ENCODE measurements at regions not wholly inside any gene's neighbourhood (a gene's known extent, or its start where the extent isn't known, plus 50 kb on each side); places are given as distances from the start of the nearest gene placed in this dataset.
A peak's percentile ranks its signal among the peaks of the same experiment; 100 is the strongest.

DNA sequence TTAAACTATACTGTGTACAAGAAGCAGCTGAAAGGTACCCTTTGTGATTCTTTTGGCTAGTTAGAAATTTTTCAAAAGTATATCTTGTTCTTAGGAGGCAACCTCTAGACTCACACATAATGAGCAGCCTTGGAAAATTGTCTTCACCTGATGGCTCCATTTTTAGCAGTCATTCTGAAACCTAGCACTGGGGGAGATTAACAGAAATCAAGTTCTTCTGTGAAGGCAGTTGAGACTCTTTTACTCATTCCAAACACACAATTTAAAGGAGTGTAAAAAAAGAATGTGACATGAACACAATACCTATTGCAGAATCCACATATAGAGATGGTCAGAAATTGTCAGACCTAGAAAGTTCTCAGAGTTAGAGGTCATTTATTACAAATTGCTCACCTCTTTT, 197.7 kb downstream of the UBE2E3 start:
- DNase-seq (ENCODE audit: low read depth in 1 of 2, low spot score in 1 of 2): no peak
- in situ Hi-C loops (cut with HindIII; ENCODE audit: low pct_unique_long_range_greater_than_20kb, low sequenced_read_pairs): no loop called here
- TF ChIP-seq JUND (IDR thresholded peaks at IDR 0.05; ENCODE audit: low read depth): no peak

DNA sequence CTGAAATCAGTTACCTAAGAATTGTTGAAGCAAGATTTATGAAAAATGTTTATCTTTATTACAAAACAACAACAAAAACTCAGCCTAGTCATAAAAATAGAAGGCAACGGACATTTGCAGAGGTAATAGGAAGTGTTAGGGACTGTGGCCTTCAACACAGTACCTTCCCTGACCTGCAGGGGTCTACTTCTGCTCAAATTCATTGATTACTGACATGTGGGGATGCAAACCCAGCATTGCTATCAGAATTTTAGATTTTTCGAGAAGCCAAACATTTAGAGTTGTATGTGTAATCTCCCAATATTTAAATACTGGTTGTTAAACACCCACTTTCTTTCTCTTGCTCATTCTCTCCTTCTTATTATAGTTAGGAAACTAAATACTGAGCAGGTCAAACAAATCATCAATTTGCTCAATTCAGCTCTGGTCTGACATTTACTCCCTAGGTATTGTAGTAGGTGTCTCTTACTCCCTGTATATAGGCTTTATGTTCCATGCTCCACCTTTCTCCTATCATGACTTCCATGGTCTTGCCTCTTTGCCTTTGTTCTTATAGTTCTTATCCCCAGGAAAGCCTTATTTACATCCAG, 198.5 kb downstream of the UBE2E3 start:
- peak in 1 of 2 experiments; percentile 16 for DNase-seq (ENCODE audit: low read depth in 1 of 2, low spot score in 1 of 2)
- TF ChIP-seq JUND (IDR thresholded peaks at IDR 0.05; ENCODE audit: low read depth): no peak
- in situ Hi-C loops (cut with HindIII; ENCODE audit: low pct_unique_long_range_greater_than_20kb, low sequenced_read_pairs): no loop called here

DNA sequence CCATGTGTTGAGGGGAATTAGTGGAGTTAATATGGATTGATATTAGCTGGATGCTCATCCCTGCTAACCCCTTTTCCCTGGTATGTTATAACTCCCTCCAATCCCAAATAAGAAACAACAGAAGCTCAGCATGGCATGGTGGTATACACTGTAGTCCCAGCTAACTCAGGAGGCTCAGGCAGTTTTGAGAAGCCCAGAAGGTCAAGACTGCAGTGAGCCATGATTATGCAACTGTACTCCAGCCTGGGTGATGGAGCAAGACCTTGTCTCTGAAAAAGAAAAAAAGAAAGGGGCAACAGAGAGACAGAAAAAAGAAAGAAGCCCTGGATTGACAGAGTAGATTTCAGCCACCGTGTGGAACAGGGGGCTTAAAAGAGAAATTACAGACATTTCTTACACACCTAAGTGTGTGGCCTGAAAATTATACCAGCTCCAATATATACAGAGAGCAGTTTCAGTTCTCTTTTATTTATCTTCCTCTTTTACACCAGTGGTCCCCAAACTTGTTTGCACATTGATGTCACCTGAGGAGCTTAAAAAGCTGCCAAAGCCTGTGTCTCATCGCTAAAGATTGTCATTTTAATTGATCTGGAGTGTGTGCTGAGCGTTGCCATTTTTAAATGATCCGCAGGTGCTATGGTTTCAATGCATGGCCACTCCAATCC, 203.6 kb downstream of the UBE2E3 start:
- in situ Hi-C loops (cut with HindIII; ENCODE audit: low pct_unique_long_range_greater_than_20kb, low sequenced_read_pairs): no loop called here
- no peak for TF ChIP-seq JUND (IDR thresholded peaks at IDR 0.05; ENCODE audit: low read depth)
- no peak for DNase-seq (ENCODE audit: low read depth in 1 of 2, low spot score in 1 of 2)

DNA sequence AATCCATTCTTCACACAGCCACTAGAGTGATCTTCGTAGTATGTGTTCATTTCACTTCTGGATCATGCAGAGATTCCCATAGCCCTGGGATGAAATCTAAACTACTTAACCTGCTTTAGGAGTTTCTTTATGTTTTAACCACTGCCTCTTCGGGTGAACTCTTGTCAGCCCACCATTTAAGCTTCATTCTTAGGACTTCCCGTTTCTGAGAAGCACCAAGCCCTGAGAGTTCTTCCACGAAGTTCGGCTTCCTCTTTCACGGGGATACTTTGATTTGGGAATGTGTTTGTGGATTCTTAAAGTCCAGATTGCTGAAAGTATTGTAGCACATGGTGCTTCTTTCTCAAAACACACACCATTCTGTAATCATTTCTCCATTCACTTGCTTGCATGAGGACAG, 205.0 kb downstream of the UBE2E3 start:
- in situ Hi-C loops (cut with HindIII; ENCODE audit: low pct_unique_long_range_greater_than_20kb, low sequenced_read_pairs): no loop called here
- peak in 1 of 2 experiments; percentile 1 for DNase-seq (ENCODE audit: low read depth in 1 of 2, low spot score in 1 of 2)

DNA sequence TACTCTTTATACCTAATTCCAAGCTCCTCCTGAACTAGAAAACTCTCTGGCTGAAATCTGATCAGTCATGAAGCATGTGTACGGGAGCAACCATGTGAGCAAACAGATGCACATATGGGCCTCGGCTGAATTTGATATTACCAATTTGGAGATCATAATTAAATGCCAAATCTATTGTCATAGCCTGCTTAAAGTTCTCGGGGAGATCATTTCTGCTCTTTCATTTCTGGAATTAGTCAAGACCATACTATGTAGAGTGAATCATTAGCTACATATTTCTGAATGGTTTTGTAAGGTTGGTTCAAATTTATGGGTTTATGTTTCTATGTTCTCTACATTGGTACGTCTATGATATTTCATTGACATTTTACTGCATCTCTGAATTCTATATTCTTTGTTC, 205.5 kb downstream of the UBE2E3 start:
- no peak for TF ChIP-seq JUND (IDR thresholded peaks at IDR 0.05; ENCODE audit: low read depth)
- no peak for DNase-seq (ENCODE audit: low read depth in 1 of 2, low spot score in 1 of 2)
- in situ Hi-C loops (cut with HindIII; ENCODE audit: low pct_unique_long_range_greater_than_20kb, low sequenced_read_pairs): no loop called here

More for the DNA sequence above, 205.0 kb downstream of the UBE2E3 start:
- TF ChIP-seq JUND (IDR thresholded peaks at IDR 0.05; ENCODE audit: low read depth): no peak

DNA sequence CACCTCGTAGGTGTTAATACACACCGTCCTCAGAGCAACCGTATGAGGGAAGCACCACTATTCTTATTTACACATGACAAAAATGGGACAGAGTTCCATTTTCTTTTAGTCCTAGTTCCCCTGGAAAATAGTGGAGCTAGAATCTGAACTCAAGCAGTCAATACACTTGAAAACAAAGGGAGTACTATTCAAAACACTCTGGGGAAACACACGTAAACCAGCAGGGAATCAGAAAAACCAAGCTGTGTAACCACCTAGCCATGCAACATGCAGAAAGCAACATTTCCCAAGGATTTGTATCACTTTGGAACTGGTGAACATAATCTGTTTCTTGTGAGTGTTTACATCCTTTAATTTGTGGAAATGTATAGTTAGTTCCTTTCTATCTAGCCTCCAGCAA, 208.2 kb downstream of the UBE2E3 start:
- in situ Hi-C loops (cut with HindIII; ENCODE audit: low pct_unique_long_range_greater_than_20kb, low sequenced_read_pairs): no loop called here

DNA sequence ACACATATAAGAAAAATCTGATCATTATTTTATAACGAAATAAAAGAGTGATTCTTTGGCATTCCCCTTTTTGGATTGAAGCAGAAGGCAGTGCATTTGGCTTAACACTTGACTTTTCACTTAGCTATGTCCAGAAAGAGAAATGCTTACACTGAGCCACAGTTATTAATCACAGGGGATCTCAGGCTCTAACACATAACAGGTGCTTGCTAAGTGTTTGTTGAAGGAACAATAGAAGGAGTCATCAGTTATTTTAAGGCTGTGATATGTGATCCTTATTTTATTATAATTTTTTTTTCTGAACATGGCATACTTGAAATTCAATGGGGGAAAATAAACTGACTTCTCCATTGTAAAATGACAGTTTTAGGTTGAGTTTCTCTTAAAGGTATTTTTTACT, 209.5 kb downstream of the UBE2E3 start:
- in situ Hi-C loops (cut with HindIII; ENCODE audit: low pct_unique_long_range_greater_than_20kb, low sequenced_read_pairs): no loop called here
- TF ChIP-seq JUND (IDR thresholded peaks at IDR 0.05; ENCODE audit: low read depth): no peak
- no peak for DNase-seq (ENCODE audit: low read depth in 1 of 2, low spot score in 1 of 2)

More for the DNA sequence above, 208.2 kb downstream of the UBE2E3 start:
- no peak for DNase-seq (ENCODE audit: low read depth in 1 of 2, low spot score in 1 of 2)
- no peak for TF ChIP-seq JUND (IDR thresholded peaks at IDR 0.05; ENCODE audit: low read depth)

DNA sequence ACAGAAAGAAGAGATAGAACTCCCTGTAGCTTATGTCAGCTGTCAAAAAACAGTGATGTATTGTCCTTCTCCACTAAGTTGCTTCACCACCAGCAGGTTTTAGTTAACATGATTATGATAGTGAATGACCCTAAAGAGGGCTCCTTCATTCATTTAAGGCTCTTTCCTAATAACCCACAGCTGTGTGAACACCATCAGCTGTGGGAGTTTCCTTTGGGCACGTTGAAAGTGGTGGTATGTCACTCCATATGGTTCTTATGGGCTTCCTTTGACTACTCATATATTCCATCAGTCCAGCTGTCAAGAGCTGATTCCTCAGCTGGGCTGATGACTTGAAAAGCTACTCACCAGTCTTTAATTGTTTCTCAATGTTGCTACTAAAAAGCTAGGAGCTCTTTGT, 210.3 kb downstream of the UBE2E3 start:
- no peak for TF ChIP-seq JUND (IDR thresholded peaks at IDR 0.05; ENCODE audit: low read depth)
- DNase-seq (ENCODE audit: low read depth in 1 of 2, low spot score in 1 of 2): no peak
- in situ Hi-C loops (cut with HindIII; ENCODE audit: low pct_unique_long_range_greater_than_20kb, low sequenced_read_pairs): no loop called here

DNA sequence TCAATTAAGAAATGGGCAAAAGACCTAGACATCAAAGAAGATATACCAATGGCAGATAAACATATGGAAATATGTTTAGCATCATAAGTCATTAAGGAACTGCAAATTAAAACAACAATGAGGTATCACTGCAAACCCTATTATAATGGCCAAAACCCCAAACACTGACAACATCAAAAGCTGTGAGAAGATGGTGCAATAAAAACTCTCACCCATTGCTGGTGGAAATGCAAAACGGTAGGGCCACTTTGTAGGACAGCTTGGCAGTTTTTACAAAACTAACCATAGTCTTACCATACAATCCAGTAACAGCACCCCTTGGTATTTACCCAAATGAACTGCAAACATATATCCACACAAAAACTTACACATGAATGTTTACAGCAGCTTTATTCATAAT, 213.1 kb downstream of the UBE2E3 start:
- no peak for TF ChIP-seq JUND (IDR thresholded peaks at IDR 0.05; ENCODE audit: low read depth)
- no peak for DNase-seq (ENCODE audit: low read depth in 1 of 2, low spot score in 1 of 2)
- in situ Hi-C loops (cut with HindIII; ENCODE audit: low pct_unique_long_range_greater_than_20kb, low sequenced_read_pairs): no loop called here

DNA sequence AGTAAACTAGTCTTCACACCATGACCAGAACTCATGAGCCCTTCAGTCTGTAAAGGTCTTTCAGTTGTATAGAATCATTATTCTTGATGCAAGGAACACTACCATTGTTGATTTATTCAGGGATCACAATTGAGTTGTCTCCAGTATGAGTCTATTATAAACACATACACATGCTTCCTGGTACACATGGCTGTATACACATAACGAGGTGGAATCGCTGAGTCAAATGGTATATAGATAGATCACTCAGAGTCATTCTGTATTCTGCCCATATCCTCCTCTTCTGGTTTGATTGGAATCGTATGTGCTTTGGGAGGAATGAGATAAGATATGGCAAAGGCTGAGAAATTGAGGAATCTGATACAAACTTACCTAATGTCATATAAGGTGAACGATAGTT, 216.0 kb downstream of the UBE2E3 start:
- no peak for DNase-seq (ENCODE audit: low read depth in 1 of 2, low spot score in 1 of 2)
- in situ Hi-C loops (cut with HindIII; ENCODE audit: low pct_unique_long_range_greater_than_20kb, low sequenced_read_pairs): no loop called here
- no peak for TF ChIP-seq JUND (IDR thresholded peaks at IDR 0.05; ENCODE audit: low read depth)

DNA sequence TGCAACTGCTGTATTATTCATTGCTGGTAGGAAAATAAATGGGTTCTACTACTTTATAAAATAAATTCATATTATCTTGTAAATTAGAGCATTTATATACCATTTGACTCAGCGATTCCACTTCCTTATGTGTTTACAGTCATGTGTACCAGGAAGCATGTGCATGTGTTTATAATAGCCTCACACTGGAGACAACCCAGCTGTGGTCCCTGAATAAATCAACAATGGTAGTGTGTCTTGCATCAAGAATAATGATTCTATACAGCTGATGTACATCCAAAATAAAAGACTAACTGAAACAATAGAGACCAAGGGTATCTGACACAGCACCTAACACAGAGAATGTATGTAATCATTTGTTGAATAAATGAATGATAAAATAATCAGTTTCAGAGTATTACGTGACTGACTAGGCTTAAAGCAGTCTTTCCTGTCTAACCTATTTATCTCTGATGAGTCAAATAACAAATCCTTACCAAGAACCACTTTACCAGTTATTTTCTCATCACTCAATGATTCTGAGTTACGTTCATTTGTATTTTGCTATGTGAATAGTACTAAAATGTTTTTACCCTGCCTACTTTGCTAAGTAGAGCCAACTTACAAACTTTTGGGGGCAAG, 216.8 kb downstream of the UBE2E3 start:
- DNase-seq (ENCODE audit: low read depth in 1 of 2, low spot score in 1 of 2): no peak
- TF ChIP-seq JUND (IDR thresholded peaks at IDR 0.05; ENCODE audit: low read depth): no peak
- in situ Hi-C loops (cut with HindIII; ENCODE audit: low pct_unique_long_range_greater_than_20kb, low sequenced_read_pairs): no loop called here

DNA sequence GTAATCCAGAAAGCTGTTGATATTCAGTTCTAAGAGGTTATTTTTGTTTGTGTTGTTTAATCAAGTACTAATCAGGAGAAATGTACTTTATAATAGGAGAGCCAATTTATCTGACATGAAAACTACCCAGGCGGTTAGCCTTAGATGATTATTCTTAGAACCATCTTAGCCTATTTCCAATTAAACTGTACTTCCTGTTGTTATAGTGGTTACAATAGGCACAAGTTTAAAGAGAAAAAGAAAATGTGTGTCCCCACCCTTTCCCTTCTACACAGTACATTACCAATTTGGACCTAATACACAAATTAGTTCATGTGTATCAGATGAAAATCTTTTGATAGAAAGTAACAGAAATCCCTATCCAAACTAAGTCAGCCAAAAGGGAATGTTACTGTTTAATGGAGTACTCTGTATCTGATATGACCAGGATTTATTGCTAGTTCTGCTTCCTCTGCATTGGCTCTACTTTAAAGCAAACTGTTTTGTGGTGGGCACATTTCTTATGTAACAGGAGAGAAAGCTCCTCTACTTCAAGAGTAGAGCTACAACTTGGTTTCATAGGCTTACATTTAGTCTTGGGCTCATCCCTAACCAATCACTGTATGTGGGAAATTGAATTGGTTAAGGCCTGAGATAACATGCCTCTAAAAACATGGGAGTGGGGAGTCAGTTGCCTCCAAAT, 217.9 kb downstream of the UBE2E3 start:
- DNase-seq (ENCODE audit: low read depth in 1 of 2, low spot score in 1 of 2): no peak
- TF ChIP-seq JUND (IDR thresholded peaks at IDR 0.05; ENCODE audit: low read depth): no peak
- in situ Hi-C loops (cut with HindIII; ENCODE audit: low pct_unique_long_range_greater_than_20kb, low sequenced_read_pairs): no loop called here

DNA sequence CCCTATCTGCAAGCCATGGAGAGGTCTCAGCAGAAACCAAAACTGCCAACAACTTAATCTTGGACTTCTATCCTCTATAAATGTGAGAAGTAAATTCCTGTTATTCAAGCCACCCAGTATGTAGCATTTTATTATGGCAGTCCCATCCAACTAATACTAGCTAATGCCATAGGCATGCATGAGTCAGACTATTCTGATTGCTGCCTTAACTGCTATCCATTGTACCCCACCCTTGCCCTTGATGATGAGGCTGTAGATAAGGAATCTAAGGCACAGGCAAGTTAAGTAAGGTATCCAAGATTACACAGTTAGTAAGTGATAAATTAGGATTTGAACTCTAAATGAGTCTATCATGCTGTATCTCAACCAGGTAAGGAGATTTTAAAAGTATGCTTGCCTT, 223.0 kb downstream of the UBE2E3 start:
- in situ Hi-C loops (cut with HindIII; ENCODE audit: low pct_unique_long_range_greater_than_20kb, low sequenced_read_pairs): no loop called here

More for the DNA sequence above, 223.0 kb downstream of the UBE2E3 start:
- DNase-seq (ENCODE audit: low read depth in 1 of 2, low spot score in 1 of 2): no peak
- no peak for TF ChIP-seq JUND (IDR thresholded peaks at IDR 0.05; ENCODE audit: low read depth)
